CD4-positive, alpha-beta T cell (primary cell): ENCODE measurements at regions not wholly inside any gene's neighbourhood (a gene's known extent, or its start where the extent isn't known, plus 50 kb on each side); places are given as distances from the start of the nearest gene placed in this dataset.

Experiments
- ATAC-seq: fragments of 200-7000 bp; cut with Tn5 transposase; one replicate; pipeline ENCODE4 v1.10.0; 2022; ENCODE audit warnings: mild to moderate bottlenecking; ENCODE audit not compliant: poor library complexity
- CTCF ChIA-PET: fragments of 350-600 bp; sonication (Branson Sonifier 250); formaldehyde crosslinking; loops from one replicate; lab custom pipeline; 2021; ENCODE audit warnings: antibody characterized with exemption, inconsistent platforms; lab: Charles Lee
- POLR2A ChIA-PET: fragments of 350-600 bp; sonication (Branson Sonifier 250); formaldehyde crosslinking; loops from one replicate; lab custom pipeline; 2021; ENCODE audit warnings: antibody characterized with exemption, inconsistent platforms; lab: Charles Lee
- DNase-seq, 14 experiments: peaks; one replicate each; pipeline ENCODE4 v3.0.0-alpha.2; 2013 to 2020; ENCODE audit warnings: mixed read lengths in 2 of 14
- H3K27ac ChIP-seq, 2 donors: one replicate each; pipeline versions ENCODE4 v1.5.1 to v1.7.0; 2013; ENCODE audit warnings: low read length in 2 of 2, low read depth in 1 of 2, mild to moderate bottlenecking in 1 of 2
- H3K27me3 ChIP-seq, 2 experiments: 1 replicate in 1 of 2; 2 replicates in 1 of 2; pipeline versions ENCODE4 v1.6.1 to v1.7.0; 2013; ENCODE audit warnings: low read length in 2 of 2, control low read depth in 1 of 2, mild to moderate bottlenecking in 1 of 2, moderate library complexity in 1 of 2; ENCODE audit not compliant: insufficient read depth in 2 of 2, control insufficient read depth in 1 of 2
- H3K36me3 ChIP-seq: one replicate; pipeline ENCODE4 v1.6.1; 2013; ENCODE audit warnings: low read length, control low read depth; ENCODE audit not compliant: insufficient read depth
- H3K4me1 ChIP-seq: one replicate; pipeline ENCODE4 v1.6.1; 2013; ENCODE audit warnings: low read length, control low read depth; ENCODE audit not compliant: insufficient read depth
- H3K4me3 ChIP-seq: one replicate; pipeline ENCODE4 v1.5.1; 2013; ENCODE audit warnings: mild to moderate bottlenecking, low read length, moderate library complexity
- H3K9me3 ChIP-seq, 2 experiments: 1 replicate in 1 of 2; 2 replicates in 1 of 2; pipeline versions ENCODE4 v1.6.1 to v1.7.0; 2013; ENCODE audit warnings: low read length in 2 of 2, mild to moderate bottlenecking in 2 of 2, control low read depth in 1 of 2, moderate library complexity in 1 of 2; ENCODE audit not compliant: control insufficient read depth in 1 of 2, insufficient read depth in 1 of 2
- H3K27ac Mint-ChIP-seq: one replicate; pipeline ENCODE4 v1.8.0; 2020; ENCODE audit warnings: mixed read lengths
- H3K27me3 Mint-ChIP-seq: one replicate; pipeline ENCODE4 v1.8.0; 2021; ENCODE audit warnings: mixed read lengths
- H3K36me3 Mint-ChIP-seq: one replicate; pipeline ENCODE4 v1.8.0; 2021; ENCODE audit warnings: low read depth, mixed read lengths
- H3K4me1 Mint-ChIP-seq: one replicate; pipeline ENCODE4 v1.8.0; 2021; ENCODE audit warnings: low read depth, mixed read lengths
- H3K4me3 Mint-ChIP-seq: one replicate; pipeline ENCODE4 v1.8.0; 2020; ENCODE audit warnings: mild to moderate bottlenecking, mixed read lengths
- H3K9me3 Mint-ChIP-seq: one replicate; pipeline ENCODE4 v1.8.0; 2020; ENCODE audit warnings: mixed read lengths
- CTCF ChIP-seq: fragments of 200-600 bp; IDR thresholded peaks from one replicate; pipeline ENCODE4 v1.8.0; 2022; ENCODE audit warnings: antibody characterized with exemption, mild to moderate bottlenecking
- intact Hi-C, 2 experiments: fragments of 100-400 bp; cut with DNase I in 1 of 2; cut with micrococcal nuclease in 1 of 2; formaldehyde crosslinking; loops; one replicate each; pipeline versions ENCODE4 v1.15.1 to v1.9.0; 2023 to 2025; cut with DNase I, micrococcal nuclease

- Mint-ChIP-seq H3K27me3 (no peaks in the 10 kb centered on the region), H3K4me3 (no peak overlapping the region), H3K27ac (no peak overlapping the region), H3K36me3 (no peaks in the 10 kb centered on the region), H3K4me1 (no peaks in the 10 kb centered on the region), H3K9me3 (no peaks in the 10 kb centered on the region)
- CTCF ChIA-PET = no interaction called here
- Histone ChIP-seq H3K4me1 (no peaks in the 10 kb centered on the region), H3K9me3 (peaks cover 0 to 32% of the 10 kb centered on the region in 2 experiments), H3K4me3 (no peak overlapping the region), H3K27ac (no peak overlapping the region), H3K36me3 (no peaks in the 10 kb centered on the region), H3K27me3 (no peaks in the 10 kb centered on the region)
- ATAC-seq (no peak), DNase-seq (no peak)
- intact Hi-C loops = no loop called here
- no peak for TF ChIP-seq CTCF
- POLR2A ChIA-PET = no interaction called here
Measured at GRCh38 chr18:78770139-78770822, 209.3 kb upstream of the SALL3 start.

- no peak for TF ChIP-seq CTCF
- Mint-ChIP-seq H3K4me3 (no peak overlapping the region), H3K4me1 (no peaks in the 10 kb centered on the region), H3K27ac (no peak overlapping the region), H3K27me3 (no peaks in the 10 kb centered on the region), H3K9me3 (no peaks in the 10 kb centered on the region), H3K36me3 (no peaks in the 10 kb centered on the region)
- Histone ChIP-seq H3K4me3 (no peak overlapping the region), H3K27me3 (no peaks in the 10 kb centered on the region), H3K27ac (no peak overlapping the region), H3K4me1 (no peaks in the 10 kb centered on the region), H3K9me3 (peaks cover 0 to 29% of the 10 kb centered on the region in 2 experiments), H3K36me3 (no peaks in the 10 kb centered on the region)
- ChIA-PET CTCF (no interaction called here), POLR2A (no interaction called here)
- no peak for ATAC-seq
- intact Hi-C loops = no loop called here
- DNase-seq = no peak
Measured at GRCh38 chr18:78770823-78771139, 208.8 kb upstream of the SALL3 start.

- Mint-ChIP-seq H3K4me1 (no peaks in the 10 kb centered on the region), H3K4me3 (no peak overlapping the region), H3K27ac (no peak overlapping the region), H3K36me3 (no peaks in the 10 kb centered on the region), H3K9me3 (no peaks in the 10 kb centered on the region), H3K27me3 (no peaks in the 10 kb centered on the region)
- H3K27me3 ChIP-seq = no peaks in the 10 kb centered on the region
- H3K9me3 ChIP-seq = peaks cover 0 to 19% of the 10 kb centered on the region in 2 experiments
- no peak for ATAC-seq
- H3K4me3 ChIP-seq = no peak overlapping the region
- no peaks in the 10 kb centered on the region for H3K4me1 ChIP-seq
- no peak for DNase-seq
- intact Hi-C loops = no loop called here
- ChIA-PET CTCF (no interaction called here), POLR2A (no interaction called here)
- no peaks in the 10 kb centered on the region for H3K36me3 ChIP-seq
- TF ChIP-seq CTCF = no peak
- no peak overlapping the region for H3K27ac ChIP-seq
Measured at GRCh38 chr18:78771496-78772359, 207.9 kb upstream of the SALL3 start.
